ENCODE measurements at regions not wholly inside any gene's neighbourhood (a gene's known extent, or its start where the extent isn't known, plus 50 kb on each side); places are given as distances from the start of the nearest gene placed in this dataset.

- no peak for TF ChIP-seq CTCF (IDR thresholded peaks at IDR 0.05)
- no peak for TF ChIP-seq EZH2 (IDR thresholded peaks at IDR 0.05; ENCODE audit: borderline replicate concordance, insufficient read depth, low read depth, low read length, poor library complexity, severe bottlenecking)
These were observed 54.6 kb downstream of the FHIP2A start for GRCh38 chr10:114876169-114876568.
